Esophagus squamous epithelium (tissue), 5 donors: ENCODE measurements at regions not wholly inside any gene's neighbourhood (a gene's known extent, or its start where the extent isn't known, plus 50 kb on each side); places are given as distances from the start of the nearest gene placed in this dataset.
"Not testable (repeated sequence)": the region's sequence is repeated elsewhere in the genome, so short reads cannot be mapped to it uniquely, and the experiment has no call there.

ENCODE experiments used
- DNase-seq: peaks from one replicate; lab custom pipeline; 2025; lab: John Stamatoyannopoulos, UW
- H3K27ac ChIP-seq, 4 donors: fragments of 200-600 bp; sonication (generic); one replicate each; pipeline ENCODE4 v1.5.1; 2016 to 2019; ENCODE audit warnings: mild to moderate bottlenecking in 1 of 4
- H3K27me3 ChIP-seq, 4 donors: fragments of 200-600 bp; sonication (generic); 1 replicate in 3 of 4; 2 replicates in 1 of 4; pipeline versions ENCODE4 v1.5.1 to v1.6.0; 2017 to 2021; ENCODE audit warnings: antibody characterized with exemption in 1 of 4
- H3K36me3 ChIP-seq, 3 donors: fragments of 200-600 bp; sonication (generic); one replicate each; pipeline ENCODE4 v1.5.1; 2016 to 2019
- H3K4me1 ChIP-seq, 3 donors: fragments of 200-600 bp; sonication (generic); one replicate each; pipeline ENCODE4 v1.5.1; 2017 to 2019
- H3K4me3 ChIP-seq, 4 donors: fragments of 200-600 bp; sonication (generic); 1 replicate in 3 of 4; 2 replicates in 1 of 4; pipeline ENCODE4 v1.5.1; 2016 to 2019; ENCODE audit warnings: mild to moderate bottlenecking in 2 of 4, moderate library complexity in 1 of 4
- H3K9me3 ChIP-seq, 3 donors: fragments of 200-600 bp; sonication (generic); one replicate each; pipeline ENCODE4 v1.5.1; 2016 to 2019
- POLR2A ChIP-seq, 4 donors: fragments of 450-650 bp; IDR thresholded peaks; one replicate each; pipeline ENCODE4 v1.6.1; 2017; ENCODE audit warnings: antibody characterized with exemption in 4 of 4, mild to moderate bottlenecking in 4 of 4, moderate library complexity in 3 of 4
- WGBS, 2 donors: methylation state at CpG; one replicate each; pipeline ENCODE4 v1.1.5; 2018; 5-methylcytosine and 5-hydroxymethylcytosine counted together
- intact Hi-C: fragments of 100-400 bp; cut with DNase I; formaldehyde crosslinking; loops from one replicate; pipeline ENCODE4 v1.15.0; 2022
- TF ChIP-seq, protein P1 (sequence below), 6 experiments: fragments of 450-650 bp in 4 of 6; fragments of 200-600 bp in 2 of 6; sonication (generic) in 2 of 6; IDR thresholded peaks; one replicate each; pipeline ENCODE4 v1.5.1; 2016 to 2019; ENCODE audit warnings: antibody characterized with exemption in 6 of 6, mild to moderate bottlenecking in 4 of 6, moderate library complexity in 4 of 6
- donor health status: DM: yes; HTN: yes; CAD: no.

DNA sequence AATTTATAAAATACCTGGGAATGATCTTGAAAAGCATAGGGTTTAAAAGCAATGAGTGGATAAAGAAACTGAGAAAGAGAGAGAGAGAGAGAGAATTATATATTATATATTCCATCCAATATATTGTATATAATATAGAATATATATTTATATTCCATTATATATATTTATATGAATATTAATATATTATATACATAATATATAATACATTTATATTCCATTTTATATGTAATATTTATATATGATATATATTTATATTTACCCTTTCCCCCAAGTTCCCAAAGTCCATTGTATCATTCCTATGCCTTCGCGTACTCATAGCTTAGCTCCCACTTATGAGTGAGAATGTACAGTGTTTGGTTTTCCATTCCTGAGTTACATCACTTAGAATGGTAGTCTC, 69.9 kb upstream of the SLC35F3 start:
- TF ChIP-seq, protein P1, sequence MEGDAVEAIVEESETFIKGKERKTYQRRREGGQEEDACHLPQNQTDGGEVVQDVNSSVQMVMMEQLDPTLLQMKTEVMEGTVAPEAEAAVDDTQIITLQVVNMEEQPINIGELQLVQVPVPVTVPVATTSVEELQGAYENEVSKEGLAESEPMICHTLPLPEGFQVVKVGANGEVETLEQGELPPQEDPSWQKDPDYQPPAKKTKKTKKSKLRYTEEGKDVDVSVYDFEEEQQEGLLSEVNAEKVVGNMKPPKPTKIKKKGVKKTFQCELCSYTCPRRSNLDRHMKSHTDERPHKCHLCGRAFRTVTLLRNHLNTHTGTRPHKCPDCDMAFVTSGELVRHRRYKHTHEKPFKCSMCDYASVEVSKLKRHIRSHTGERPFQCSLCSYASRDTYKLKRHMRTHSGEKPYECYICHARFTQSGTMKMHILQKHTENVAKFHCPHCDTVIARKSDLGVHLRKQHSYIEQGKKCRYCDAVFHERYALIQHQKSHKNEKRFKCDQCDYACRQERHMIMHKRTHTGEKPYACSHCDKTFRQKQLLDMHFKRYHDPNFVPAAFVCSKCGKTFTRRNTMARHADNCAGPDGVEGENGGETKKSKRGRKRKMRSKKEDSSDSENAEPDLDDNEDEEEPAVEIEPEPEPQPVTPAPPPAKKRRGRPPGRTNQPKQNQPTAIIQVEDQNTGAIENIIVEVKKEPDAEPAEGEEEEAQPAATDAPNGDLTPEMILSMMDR (IDR thresholded peaks at IDR 0.05) = no peak
- TF ChIP-seq POLR2A (IDR thresholded peaks at IDR 0.05) = no peak
- no peak overlapping the region for H3K27ac ChIP-seq

DNA sequence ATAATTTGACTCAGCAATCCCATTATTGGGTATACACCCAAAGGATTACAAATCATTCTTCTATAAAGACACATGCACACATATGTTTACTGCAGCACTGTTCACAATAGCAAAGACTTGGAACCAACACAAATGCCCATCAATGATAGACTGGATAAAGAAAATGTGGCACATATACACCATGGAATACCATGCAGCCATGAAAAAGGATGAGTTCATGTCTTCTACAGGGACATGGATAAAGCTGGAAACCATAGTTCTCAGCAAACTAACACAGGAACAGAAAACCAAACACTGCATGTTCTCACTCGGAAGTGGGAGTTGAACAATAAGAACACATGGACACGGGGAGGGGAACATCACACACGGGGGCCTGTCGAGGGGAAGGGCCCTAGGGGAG, 66.3 kb upstream of the SLC35F3 start:
- H3K27me3 ChIP-seq, H3K27ac ChIP-seq, H3K4me3 ChIP-seq, DNase-seq, intact Hi-C loops, H3K4me1 ChIP-seq, H3K9me3 ChIP-seq, H3K36me3 ChIP-seq: not testable (repeated sequence)
- 89 to 92% methylated on average over 2 to 4 of the region's 4 CpGs for WGBS, 2 donors

More for the DNA sequence above, 69.9 kb upstream of the SLC35F3 start:
- intact Hi-C loops = no loop called here
- H3K27me3 ChIP-seq = no peaks in the 10 kb centered on the region
- H3K36me3 ChIP-seq = no peaks in the 10 kb centered on the region
- no peak overlapping the region for H3K4me3 ChIP-seq
- no peaks in the 10 kb centered on the region for H3K4me1 ChIP-seq
- DNase-seq = no peak
- 93 to 95% methylated on average over 2 of the region's 2 CpGs for WGBS, 2 donors
- H3K9me3 ChIP-seq = no peaks in the 10 kb centered on the region

DNA sequence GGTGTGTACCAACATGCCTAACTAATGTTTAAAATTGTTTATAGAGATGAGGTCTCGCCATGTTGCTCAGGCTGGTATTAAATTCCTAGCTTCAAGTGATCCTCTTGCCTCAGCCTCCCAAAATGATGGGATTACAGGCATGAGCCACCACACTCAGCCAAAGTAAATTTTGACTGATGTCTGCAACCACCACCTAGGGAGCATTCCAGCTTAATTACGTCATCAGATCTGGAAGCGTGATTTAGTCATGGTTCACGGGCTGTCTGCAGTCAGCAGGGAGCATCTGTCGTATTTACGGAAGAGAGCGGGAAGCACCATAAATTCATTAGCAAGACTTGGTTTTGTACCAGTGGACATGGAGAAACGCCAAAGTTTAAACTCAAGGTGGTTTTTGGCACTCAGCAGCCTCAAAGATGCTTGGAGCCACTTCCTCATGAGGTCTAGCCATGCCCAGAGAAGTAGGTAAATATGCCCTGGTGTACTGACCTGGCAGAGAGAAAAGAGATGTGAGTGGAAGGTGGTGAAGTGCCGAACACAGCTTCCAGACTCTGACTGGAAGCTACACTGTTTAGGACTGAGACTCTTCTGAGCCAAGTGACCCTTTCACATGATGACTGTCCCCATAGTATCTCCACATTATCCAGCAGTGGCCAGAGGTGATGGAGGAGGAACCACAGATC, 60.8 kb upstream of the SLC35F3 start:
- WGBS, 2 donors = 69 to 75% methylated on average over 9 of the region's 9 CpGs
- no peak overlapping the region for H3K27ac ChIP-seq
- TF ChIP-seq, protein P1 (IDR thresholded peaks at IDR 0.05) = no peak
- no peak for TF ChIP-seq POLR2A (IDR thresholded peaks at IDR 0.05)
- H3K4me3 ChIP-seq = no peak overlapping the region
- DNase-seq = no peak
- H3K9me3 ChIP-seq = no peaks in the 10 kb centered on the region
- H3K27me3 ChIP-seq = no peaks in the 10 kb centered on the region
- no peaks in the 10 kb centered on the region for H3K4me1 ChIP-seq
- intact Hi-C loops = no loop called here
- H3K36me3 ChIP-seq = no peaks in the 10 kb centered on the region

DNA sequence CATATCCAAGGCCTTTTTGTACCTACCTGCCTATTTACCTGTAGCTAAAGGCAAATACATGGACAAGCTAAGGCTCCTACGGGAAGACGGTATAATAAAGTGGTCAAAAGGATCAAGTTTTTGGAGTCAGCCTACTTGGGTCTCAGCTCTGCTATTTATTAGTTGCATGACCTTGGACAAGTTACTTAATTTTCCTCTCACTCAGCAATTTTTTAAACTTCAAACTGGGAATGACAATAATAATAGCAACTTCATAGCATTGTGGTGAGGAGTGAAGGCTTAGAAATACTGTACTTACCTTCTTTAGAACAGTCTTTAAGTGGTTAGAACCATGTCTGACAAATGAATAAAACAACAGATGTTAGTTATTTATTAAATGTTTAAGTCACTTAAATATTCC, 60.2 kb upstream of the SLC35F3 start:
- Histone ChIP-seq H3K4me1 (no peaks in the 10 kb centered on the region), H3K27me3 (no peaks in the 10 kb centered on the region), H3K27ac (no peak overlapping the region), H3K4me3 (no peak overlapping the region), H3K36me3 (no peaks in the 10 kb centered on the region), H3K9me3 (no peaks in the 10 kb centered on the region)
- TF ChIP-seq POLR2A (IDR thresholded peaks at IDR 0.05) = no peak
- TF ChIP-seq, protein P1 (IDR thresholded peaks at IDR 0.05) = no peak
- no peak for DNase-seq
- intact Hi-C loops = no loop called here
- 85 to 86% methylated on average over 2 of the region's 2 CpGs for WGBS, 2 donors

DNA sequence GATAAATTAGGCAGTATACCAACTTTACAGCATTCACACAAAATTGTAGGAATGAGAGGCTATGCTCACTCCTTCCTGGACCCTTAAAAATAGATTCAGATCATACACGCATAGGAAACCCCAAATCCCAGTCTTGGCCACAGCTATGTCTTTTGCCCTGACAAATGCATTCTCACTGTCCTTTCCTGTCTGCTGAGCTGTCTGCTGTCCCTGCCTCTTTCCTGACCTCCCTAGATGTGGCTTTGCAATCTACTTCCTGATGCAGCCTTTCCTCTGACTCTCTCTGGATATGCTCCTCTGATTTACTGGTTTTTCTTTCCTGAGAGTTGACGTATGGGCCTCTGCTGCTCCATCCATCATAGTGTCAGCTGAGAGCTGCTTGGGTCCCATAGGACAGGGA, 59.8 kb upstream of the SLC35F3 start:
- Histone ChIP-seq H3K4me1 (no peaks in the 10 kb centered on the region), H3K27me3 (no peaks in the 10 kb centered on the region), H3K27ac (no peak overlapping the region), H3K4me3 (no peak overlapping the region), H3K9me3 (no peaks in the 10 kb centered on the region), H3K36me3 (no peaks in the 10 kb centered on the region)
- 29 to 44% methylated on average over 2 of the region's 2 CpGs for WGBS, 2 donors
- TF ChIP-seq, protein P1 (IDR thresholded peaks at IDR 0.05) = no peak
- TF ChIP-seq POLR2A (IDR thresholded peaks at IDR 0.05) = no peak
- intact Hi-C loops = no loop called here
- no peak for DNase-seq
